ENCODE measurements at regions not wholly inside any gene's neighbourhood (a gene's known extent, or its start where the extent isn't known, plus 50 kb on each side); places are given as distances from the start of the nearest gene placed in this dataset.

DNA sequence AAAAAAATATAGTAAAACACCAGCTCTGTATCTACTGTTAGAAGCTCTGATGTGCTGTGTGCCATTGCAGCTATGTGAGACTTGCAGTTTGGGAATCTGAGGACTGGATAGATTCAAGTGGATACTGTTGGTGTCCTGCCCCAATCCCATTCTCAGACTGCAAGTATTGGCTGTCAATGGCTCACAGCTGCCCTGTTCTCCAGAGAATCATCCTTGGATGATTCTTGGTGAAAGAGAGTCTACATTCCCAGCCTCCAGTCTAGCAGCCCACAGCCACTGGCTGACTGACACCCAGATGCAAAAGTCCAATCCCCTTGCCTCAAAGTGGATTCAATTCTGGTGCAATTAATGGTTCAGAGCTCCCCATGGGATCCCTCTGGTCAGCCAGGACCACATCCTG lies 206.1 kb upstream of the MTNR1B start:
- Histone ChIP-seq H3K9ac (ENCODE audit: insufficient read depth in 1 of 2, low read depth in 2 of 2, low read length in 2 of 2) (no peak overlapping the region), H3K9me3 (replicated peaks; ENCODE audit: control insufficient read depth, insufficient read depth, low read depth, low read length) (no peaks in the 10 kb centered on the region), H3K4me1 (replicated peaks in 1 of 2; ENCODE audit: control insufficient read depth in 2 of 2, insufficient read depth in 2 of 2, low read length in 2 of 2) (no peaks in the 10 kb centered on the region), H3K4me3 (no peak overlapping the region), H3K79me2 (ENCODE audit: control insufficient read depth, insufficient read depth, low read length) (no peaks in the 10 kb centered on the region), H3K27me3 (ENCODE audit: control insufficient read depth in 2 of 2, insufficient read depth in 2 of 2, low read length in 2 of 2) (no peaks in the 10 kb centered on the region), H3K27ac (ENCODE audit: extremely low read depth, low read depth, low read length) (no peak overlapping the region), H3K36me3 (ENCODE audit: control insufficient read depth, insufficient read depth, low read length) (no peaks in the 10 kb centered on the region), H2AFZ (ENCODE audit: low read depth, low read length) (no peak overlapping the region), H4K20me1 (replicated peaks; ENCODE audit: control insufficient read depth, insufficient read depth, low read length) (no peaks in the 10 kb centered on the region), H3K9me1 (ENCODE audit: control insufficient read depth, insufficient read depth, low read length) (no peaks in the 10 kb centered on the region), H3K4me2 (ENCODE audit: insufficient read depth, low read length) (no peak overlapping the region)
- in situ Hi-C loops (cut with MboI), result no loop called here
- TF ChIP-seq HDAC8 (tag; IDR thresholded peaks at IDR 0.05) (no peak), MLLT1 (IDR thresholded peaks at IDR 0.05) (no peak), ZNF551 (CRISPR knock-in tag; IDR thresholded peaks at IDR 0.05) (no peak), ESRRA (IDR thresholded peaks at IDR 0.05; ENCODE audit: borderline replicate concordance, low read depth) (no peak), EHMT2 (IDR thresholded peaks at IDR 0.05) (no peak), FOXK2 (conservative IDR thresholded peaks at IDR 0.05 in 1 of 2, IDR thresholded peaks at IDR 0.05 in 1 of 2; ENCODE audit: low read depth in 2 of 2) (no peak)
- TF ChIP-seq, protein P1, sequence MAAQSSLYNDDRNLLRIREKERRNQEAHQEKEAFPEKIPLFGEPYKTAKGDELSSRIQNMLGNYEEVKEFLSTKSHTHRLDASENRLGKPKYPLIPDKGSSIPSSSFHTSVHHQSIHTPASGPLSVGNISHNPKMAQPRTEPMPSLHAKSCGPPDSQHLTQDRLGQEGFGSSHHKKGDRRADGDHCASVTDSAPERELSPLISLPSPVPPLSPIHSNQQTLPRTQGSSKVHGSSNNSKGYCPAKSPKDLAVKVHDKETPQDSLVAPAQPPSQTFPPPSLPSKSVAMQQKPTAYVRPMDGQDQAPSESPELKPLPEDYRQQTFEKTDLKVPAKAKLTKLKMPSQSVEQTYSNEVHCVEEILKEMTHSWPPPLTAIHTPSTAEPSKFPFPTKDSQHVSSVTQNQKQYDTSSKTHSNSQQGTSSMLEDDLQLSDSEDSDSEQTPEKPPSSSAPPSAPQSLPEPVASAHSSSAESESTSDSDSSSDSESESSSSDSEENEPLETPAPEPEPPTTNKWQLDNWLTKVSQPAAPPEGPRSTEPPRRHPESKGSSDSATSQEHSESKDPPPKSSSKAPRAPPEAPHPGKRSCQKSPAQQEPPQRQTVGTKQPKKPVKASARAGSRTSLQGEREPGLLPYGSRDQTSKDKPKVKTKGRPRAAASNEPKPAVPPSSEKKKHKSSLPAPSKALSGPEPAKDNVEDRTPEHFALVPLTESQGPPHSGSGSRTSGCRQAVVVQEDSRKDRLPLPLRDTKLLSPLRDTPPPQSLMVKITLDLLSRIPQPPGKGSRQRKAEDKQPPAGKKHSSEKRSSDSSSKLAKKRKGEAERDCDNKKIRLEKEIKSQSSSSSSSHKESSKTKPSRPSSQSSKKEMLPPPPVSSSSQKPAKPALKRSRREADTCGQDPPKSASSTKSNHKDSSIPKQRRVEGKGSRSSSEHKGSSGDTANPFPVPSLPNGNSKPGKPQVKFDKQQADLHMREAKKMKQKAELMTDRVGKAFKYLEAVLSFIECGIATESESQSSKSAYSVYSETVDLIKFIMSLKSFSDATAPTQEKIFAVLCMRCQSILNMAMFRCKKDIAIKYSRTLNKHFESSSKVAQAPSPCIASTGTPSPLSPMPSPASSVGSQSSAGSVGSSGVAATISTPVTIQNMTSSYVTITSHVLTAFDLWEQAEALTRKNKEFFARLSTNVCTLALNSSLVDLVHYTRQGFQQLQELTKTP (IDR thresholded peaks at IDR 0.05; ENCODE audit: low read depth in 1 of 2, partially characterized antibody in 2 of 2), result no peak
- TF ChIP-seq, protein P2, sequence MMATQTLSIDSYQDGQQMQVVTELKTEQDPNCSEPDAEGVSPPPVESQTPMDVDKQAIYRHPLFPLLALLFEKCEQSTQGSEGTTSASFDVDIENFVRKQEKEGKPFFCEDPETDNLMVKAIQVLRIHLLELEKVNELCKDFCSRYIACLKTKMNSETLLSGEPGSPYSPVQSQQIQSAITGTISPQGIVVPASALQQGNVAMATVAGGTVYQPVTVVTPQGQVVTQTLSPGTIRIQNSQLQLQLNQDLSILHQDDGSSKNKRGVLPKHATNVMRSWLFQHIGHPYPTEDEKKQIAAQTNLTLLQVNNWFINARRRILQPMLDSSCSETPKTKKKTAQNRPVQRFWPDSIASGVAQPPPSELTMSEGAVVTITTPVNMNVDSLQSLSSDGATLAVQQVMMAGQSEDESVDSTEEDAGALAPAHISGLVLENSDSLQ (IDR thresholded peaks at IDR 0.05), result no peak
- BruUV-seq (replicated peaks), result no TSS peak
- FAIRE-seq (no peak), DNase-seq (ENCODE audit: extremely low read depth in 1 of 4, low spot score in 3 of 4) (no peak), ATAC-seq (no peak)
- CTCF ChIA-PET (ENCODE audit: low intra/inter-chr PET ratio), result no interaction called here
- POLR2A ChIA-PET, result no interaction called here
- intact Hi-C loops (cut with micrococcal nuclease), result no loop called here

All from K562 (cell line).